SK-N-SH (cell line): ENCODE measurements at regions not wholly inside any gene's neighbourhood (a gene's known extent, or its start where the extent isn't known, plus 50 kb on each side); places are given as distances from the start of the nearest gene placed in this dataset.

Experiments
- GABPA ChIP-seq: IDR thresholded peaks from 2 replicates; pipeline ENCODE4 v1.4.0; 2012; ENCODE audit warnings: low read depth, mild to moderate bottlenecking
- NFIC ChIP-seq: IDR thresholded peaks from 2 replicates; pipeline ENCODE4 v1.4.0; 2012; ENCODE audit warnings: borderline replicate concordance
- TF ChIP-seq, protein P1 (sequence below): IDR thresholded peaks from 2 replicates; pipeline ENCODE4 v1.6.1; 2012; ENCODE audit warnings: mild to moderate bottlenecking, low read depth, low read length, moderate library complexity
- TF ChIP-seq, protein P2 (sequence below): fragments of 200-600 bp; sonication (generic); IDR thresholded peaks from 2 replicates; pipeline ENCODE4 v1.6.1; 2017; ENCODE audit warnings: antibody characterized with exemption, mild to moderate bottlenecking, moderate library complexity

DNA sequence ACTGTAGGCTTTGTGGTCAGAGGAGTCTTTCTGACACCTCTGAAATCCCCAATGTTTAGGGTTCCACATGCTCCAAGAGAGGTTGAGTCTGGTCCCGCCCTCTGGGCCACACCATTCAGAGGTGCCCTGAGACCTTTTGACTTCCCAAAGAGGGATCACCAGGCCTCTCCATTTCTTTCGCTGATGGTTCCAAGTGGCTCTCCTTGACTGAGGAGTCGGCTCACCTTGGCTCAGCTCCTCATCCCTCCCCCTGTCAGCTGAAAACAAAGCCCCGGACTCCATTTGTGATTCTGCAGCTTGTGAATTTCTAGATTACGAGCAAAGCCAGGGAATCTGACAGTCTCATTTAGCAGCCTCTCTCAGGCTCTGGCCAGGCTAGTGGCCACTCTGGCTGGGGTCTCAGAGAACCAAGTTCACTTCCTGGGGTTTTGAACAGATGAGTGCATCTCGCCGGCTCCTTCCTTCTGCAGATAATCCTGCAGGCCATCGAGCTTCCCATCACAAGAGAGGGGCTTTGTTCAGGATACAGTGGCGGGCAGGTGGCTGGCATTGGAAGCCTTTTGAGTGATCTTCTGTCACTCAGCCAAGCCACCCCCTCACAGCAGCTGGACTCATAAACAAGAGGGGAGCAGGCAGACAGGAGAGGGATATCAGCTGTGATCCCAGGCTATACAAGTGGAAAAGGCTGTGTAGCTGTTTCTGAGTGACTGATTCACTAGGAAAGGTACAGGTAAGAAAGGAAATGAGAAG is 102.9 kb downstream of the TRIM29 start:
- TF ChIP-seq, protein P1, sequence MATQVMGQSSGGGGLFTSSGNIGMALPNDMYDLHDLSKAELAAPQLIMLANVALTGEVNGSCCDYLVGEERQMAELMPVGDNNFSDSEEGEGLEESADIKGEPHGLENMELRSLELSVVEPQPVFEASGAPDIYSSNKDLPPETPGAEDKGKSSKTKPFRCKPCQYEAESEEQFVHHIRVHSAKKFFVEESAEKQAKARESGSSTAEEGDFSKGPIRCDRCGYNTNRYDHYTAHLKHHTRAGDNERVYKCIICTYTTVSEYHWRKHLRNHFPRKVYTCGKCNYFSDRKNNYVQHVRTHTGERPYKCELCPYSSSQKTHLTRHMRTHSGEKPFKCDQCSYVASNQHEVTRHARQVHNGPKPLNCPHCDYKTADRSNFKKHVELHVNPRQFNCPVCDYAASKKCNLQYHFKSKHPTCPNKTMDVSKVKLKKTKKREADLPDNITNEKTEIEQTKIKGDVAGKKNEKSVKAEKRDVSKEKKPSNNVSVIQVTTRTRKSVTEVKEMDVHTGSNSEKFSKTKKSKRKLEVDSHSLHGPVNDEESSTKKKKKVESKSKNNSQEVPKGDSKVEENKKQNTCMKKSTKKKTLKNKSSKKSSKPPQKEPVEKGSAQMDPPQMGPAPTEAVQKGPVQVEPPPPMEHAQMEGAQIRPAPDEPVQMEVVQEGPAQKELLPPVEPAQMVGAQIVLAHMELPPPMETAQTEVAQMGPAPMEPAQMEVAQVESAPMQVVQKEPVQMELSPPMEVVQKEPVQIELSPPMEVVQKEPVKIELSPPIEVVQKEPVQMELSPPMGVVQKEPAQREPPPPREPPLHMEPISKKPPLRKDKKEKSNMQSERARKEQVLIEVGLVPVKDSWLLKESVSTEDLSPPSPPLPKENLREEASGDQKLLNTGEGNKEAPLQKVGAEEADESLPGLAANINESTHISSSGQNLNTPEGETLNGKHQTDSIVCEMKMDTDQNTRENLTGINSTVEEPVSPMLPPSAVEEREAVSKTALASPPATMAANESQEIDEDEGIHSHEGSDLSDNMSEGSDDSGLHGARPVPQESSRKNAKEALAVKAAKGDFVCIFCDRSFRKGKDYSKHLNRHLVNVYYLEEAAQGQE = no peak
- no peak for TF ChIP-seq GABPA
- TF ChIP-seq, protein P2, sequence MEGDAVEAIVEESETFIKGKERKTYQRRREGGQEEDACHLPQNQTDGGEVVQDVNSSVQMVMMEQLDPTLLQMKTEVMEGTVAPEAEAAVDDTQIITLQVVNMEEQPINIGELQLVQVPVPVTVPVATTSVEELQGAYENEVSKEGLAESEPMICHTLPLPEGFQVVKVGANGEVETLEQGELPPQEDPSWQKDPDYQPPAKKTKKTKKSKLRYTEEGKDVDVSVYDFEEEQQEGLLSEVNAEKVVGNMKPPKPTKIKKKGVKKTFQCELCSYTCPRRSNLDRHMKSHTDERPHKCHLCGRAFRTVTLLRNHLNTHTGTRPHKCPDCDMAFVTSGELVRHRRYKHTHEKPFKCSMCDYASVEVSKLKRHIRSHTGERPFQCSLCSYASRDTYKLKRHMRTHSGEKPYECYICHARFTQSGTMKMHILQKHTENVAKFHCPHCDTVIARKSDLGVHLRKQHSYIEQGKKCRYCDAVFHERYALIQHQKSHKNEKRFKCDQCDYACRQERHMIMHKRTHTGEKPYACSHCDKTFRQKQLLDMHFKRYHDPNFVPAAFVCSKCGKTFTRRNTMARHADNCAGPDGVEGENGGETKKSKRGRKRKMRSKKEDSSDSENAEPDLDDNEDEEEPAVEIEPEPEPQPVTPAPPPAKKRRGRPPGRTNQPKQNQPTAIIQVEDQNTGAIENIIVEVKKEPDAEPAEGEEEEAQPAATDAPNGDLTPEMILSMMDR = no peak
- no peak for TF ChIP-seq NFIC
